ENCODE measurements at regions not wholly inside any gene's neighbourhood (a gene's known extent, or its start where the extent isn't known, plus 50 kb on each side); places are given as distances from the start of the nearest gene placed in this dataset.

DNA sequence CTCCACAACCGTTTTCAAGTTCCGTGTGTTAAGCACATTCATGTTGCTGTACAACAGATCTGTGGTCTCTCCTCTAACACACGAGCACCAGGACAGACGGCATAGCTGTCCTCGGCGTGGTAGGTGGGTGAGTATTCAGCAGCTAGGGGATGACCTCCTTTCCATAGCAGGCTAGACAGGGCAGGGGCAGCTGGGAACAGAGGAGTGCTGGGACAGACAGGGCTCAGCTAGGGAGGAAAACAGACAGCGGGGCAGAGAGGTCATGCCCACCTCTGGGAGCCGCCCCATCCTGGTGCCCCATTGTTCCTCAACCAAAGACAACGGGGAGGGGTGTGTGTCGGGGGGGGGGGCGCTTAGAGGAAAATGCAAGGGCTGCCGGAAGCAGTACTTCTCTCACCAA lies 271.5 kb upstream of the FOXQ1 start:
- Histone ChIP-seq H3K27me3 (no peaks in the 10 kb centered on the region), H3K4me1 (peaks cover 0 to 13% (median 2%) of the 10 kb centered on the region in 4 donors), H3K9me3 (no peaks in the 10 kb centered on the region), H3K36me3 (no peaks in the 10 kb centered on the region), H3K4me3 (no peak overlapping the region), H3K27ac (no peak overlapping the region)
- TF ChIP-seq, protein P1, sequence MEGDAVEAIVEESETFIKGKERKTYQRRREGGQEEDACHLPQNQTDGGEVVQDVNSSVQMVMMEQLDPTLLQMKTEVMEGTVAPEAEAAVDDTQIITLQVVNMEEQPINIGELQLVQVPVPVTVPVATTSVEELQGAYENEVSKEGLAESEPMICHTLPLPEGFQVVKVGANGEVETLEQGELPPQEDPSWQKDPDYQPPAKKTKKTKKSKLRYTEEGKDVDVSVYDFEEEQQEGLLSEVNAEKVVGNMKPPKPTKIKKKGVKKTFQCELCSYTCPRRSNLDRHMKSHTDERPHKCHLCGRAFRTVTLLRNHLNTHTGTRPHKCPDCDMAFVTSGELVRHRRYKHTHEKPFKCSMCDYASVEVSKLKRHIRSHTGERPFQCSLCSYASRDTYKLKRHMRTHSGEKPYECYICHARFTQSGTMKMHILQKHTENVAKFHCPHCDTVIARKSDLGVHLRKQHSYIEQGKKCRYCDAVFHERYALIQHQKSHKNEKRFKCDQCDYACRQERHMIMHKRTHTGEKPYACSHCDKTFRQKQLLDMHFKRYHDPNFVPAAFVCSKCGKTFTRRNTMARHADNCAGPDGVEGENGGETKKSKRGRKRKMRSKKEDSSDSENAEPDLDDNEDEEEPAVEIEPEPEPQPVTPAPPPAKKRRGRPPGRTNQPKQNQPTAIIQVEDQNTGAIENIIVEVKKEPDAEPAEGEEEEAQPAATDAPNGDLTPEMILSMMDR (IDR thresholded peaks at IDR 0.05), result no peak
- no peak for TF ChIP-seq POLR2A (IDR thresholded peaks at IDR 0.05)
- WGBS (ENCODE audit: insufficient coverage, low coverage, low lambda C conversion rate, missing lambda C conversion rate), result 59% methylated on average over 10 of the region's 12 CpGs
- ATAC-seq, result peak in 1 of 4 donors; percentile 15
- intact Hi-C loops (cut with DNase I), result no loop called here
- no peak for DNase-seq

DNA sequence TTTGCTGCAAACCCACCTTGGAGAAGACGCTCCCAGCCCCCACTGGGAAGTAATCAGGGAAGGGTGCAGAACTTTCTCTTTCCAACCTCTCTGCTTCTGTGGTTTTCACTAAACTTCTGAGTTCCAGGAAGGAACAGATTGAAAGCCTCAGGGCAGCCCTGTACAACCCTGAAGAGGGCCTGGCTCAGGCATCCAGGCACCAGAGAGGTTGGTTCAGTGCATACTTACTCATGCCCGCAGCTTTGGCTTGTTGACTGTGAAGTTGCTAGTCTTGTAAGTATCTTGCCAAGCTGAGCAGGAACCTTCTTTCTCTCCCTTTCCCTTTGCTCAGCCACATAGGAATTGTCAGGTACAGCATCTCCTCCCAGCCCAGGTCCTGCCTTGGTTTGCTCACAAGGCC lies 272.2 kb upstream of the FOXQ1 start:
- TF ChIP-seq POLR2A (IDR thresholded peaks at IDR 0.05), result no peak
- TF ChIP-seq, protein P1 (IDR thresholded peaks at IDR 0.05), result no peak
- no peaks in the 10 kb centered on the region for H3K27me3 ChIP-seq
- H3K4me3 ChIP-seq, result no peak overlapping the region
- ATAC-seq, result no peak
- no peaks in the 10 kb centered on the region for H3K36me3 ChIP-seq
- peaks cover 0 to 10% (median 2%) of the 10 kb centered on the region in 4 donors for H3K4me1 ChIP-seq
- intact Hi-C loops (cut with DNase I), result no loop called here
- H3K27ac ChIP-seq, result no peak overlapping the region
- H3K9me3 ChIP-seq, result no peaks in the 10 kb centered on the region
- 83% methylated on average over 1 of the region's 2 CpGs for WGBS (ENCODE audit: insufficient coverage, low coverage, low lambda C conversion rate, missing lambda C conversion rate)
- no peak for DNase-seq

DNA sequence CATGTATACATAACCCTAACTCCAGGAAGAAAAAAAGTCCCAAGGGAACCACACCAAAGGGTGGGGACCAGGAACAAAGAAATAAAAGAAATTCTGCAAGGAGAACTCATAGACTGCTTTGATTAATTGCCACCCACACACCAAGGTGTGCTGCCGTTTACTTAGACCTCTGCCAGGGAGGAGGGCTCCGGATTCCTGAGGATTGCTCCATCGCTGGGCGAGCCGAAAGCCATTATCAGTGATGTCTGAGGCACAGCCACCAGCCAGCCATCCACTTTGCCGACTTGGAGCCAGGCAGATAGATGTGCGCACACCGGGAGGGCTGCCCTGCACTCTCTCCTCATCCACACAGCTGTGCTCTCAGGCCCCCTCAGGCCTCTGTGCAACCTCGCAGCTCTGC lies 272.7 kb upstream of the FOXQ1 start:
- H3K4me1 ChIP-seq, result peaks cover 0 to 7% (median 2%) of the 10 kb centered on the region in 4 donors
- no peaks in the 10 kb centered on the region for H3K27me3 ChIP-seq
- ATAC-seq, result no peak
- no peak overlapping the region for H3K4me3 ChIP-seq
- no peak for DNase-seq
- WGBS (ENCODE audit: insufficient coverage, low coverage, low lambda C conversion rate, missing lambda C conversion rate), result 64% methylated on average over 7 of the region's 9 CpGs
- H3K27ac ChIP-seq, result no peak overlapping the region
- no peaks in the 10 kb centered on the region for H3K9me3 ChIP-seq
- intact Hi-C loops (cut with DNase I), result no loop called here
- H3K36me3 ChIP-seq, result no peaks in the 10 kb centered on the region
- TF ChIP-seq POLR2A (IDR thresholded peaks at IDR 0.05), result no peak
- TF ChIP-seq, protein P1 (IDR thresholded peaks at IDR 0.05), result no peak

DNA sequence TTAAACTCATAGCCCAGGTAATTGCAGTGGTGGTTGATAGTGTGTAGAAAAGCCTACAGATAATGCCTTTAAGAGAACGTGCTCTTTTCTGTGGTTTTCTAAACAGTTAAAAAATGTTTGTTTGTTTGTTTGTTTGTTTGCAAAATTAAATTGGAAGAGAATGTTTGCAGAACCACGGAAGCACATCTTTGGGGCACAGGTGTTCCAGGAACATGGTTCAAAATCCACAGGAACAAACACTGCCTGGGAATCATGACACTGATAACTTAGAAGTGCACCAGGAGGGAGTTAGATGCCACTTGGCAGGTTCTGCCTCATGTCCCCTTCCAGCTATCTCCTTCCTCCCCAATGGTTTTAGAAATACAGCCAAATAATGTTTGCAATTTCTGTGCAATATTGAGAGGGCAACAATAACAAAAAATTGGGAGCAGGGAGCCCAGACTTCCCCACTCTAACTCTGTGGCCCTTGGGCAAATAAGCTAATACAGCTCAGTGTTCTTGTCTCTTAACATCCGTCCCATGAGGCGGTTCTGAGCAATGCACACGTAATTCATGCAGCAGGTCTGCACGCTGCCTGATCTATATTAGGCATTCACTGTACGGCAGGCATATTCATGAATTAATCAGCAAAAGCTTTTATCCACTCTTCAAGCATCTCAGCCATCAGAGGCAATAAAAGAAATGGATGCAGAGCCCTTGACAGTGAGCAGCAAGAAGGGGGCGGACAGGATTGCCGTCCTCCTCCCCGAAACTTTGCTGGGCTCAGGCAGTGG lies 274.3 kb upstream of the FOXQ1 start:
- Histone ChIP-seq H3K4me3 (no peak overlapping the region), H3K27ac (no peak overlapping the region), H3K36me3 (no peaks in the 10 kb centered on the region), H3K9me3 (no peaks in the 10 kb centered on the region), H3K4me1 (peaks cover 0 to 5% (median 2%) of the 10 kb centered on the region in 4 donors), H3K27me3 (no peaks in the 10 kb centered on the region)
- DNase-seq, result no peak
- intact Hi-C loops (cut with DNase I), result no loop called here
- 27% methylated on average over 3 of the region's 10 CpGs for WGBS (ENCODE audit: insufficient coverage, low coverage, low lambda C conversion rate, missing lambda C conversion rate)
- no peak for TF ChIP-seq POLR2A (IDR thresholded peaks at IDR 0.05)
- TF ChIP-seq, protein P1 (IDR thresholded peaks at IDR 0.05), result no peak
- ATAC-seq, result peak in 1 of 4 donors; percentile 42
